ENCODE measurements at regions not wholly inside any gene's neighbourhood (a gene's known extent, or its start where the extent isn't known, plus 50 kb on each side); places are given as distances from the start of the nearest gene placed in this dataset.

GRCh38 chr22:48690583-48691317 lies 1136.9 kb downstream of the BRD1 start:
- intact Hi-C loops (cut with DNase I), result no loop called here
- DNase-seq (ENCODE audit: missing footprints) (peak; percentile 59), ATAC-seq (no peak)

GRCh38 chr22:48689206-48689605 lies 1138.5 kb downstream of the BRD1 start:
- intact Hi-C loops (cut with DNase I), result no loop called here
- ATAC-seq (no peak), DNase-seq (ENCODE audit: missing footprints) (no peak)

- ATAC-seq, result no peak
- DNase-seq (ENCODE audit: missing footprints), result peak; percentile 41
Measured at GRCh38 chr22:48688366-48688765, 1139.3 kb downstream of the BRD1 start.

GRCh38 chr22:48687606-48688005 lies 1140.1 kb downstream of the BRD1 start:
- no peak for ATAC-seq
- intact Hi-C loops (cut with DNase I), result no loop called here
- no peak for DNase-seq (ENCODE audit: missing footprints)

More at GRCh38 chr22:48688366-48688765, 1139.3 kb downstream of the BRD1 start:
- intact Hi-C loops (cut with DNase I), result no loop called here

GRCh38 chr22:48686694-48687302 lies 1140.9 kb downstream of the BRD1 start:
- no peak for ATAC-seq

GRCh38 chr22:48685767-48686166 lies 1141.9 kb downstream of the BRD1 start:
- no peak for DNase-seq (ENCODE audit: missing footprints)
- intact Hi-C loops (cut with DNase I), result no loop called here
- no peak for ATAC-seq

More at GRCh38 chr22:48686694-48687302, 1140.9 kb downstream of the BRD1 start:
- DNase-seq (ENCODE audit: missing footprints), result no peak
- intact Hi-C loops (cut with DNase I), result no loop called here

- intact Hi-C loops (cut with DNase I), result no loop called here
- ATAC-seq, result no peak
- peak; percentile 56 for DNase-seq (ENCODE audit: missing footprints)
Measured at GRCh38 chr22:48683640-48684039, 1144.0 kb downstream of the BRD1 start.

GRCh38 chr22:48682504-48682903 lies 1145.2 kb downstream of the BRD1 start:
- intact Hi-C loops (cut with DNase I), result no loop called here
- peak; percentile 46 for DNase-seq (ENCODE audit: missing footprints)
- ATAC-seq, result no peak

- DNase-seq (ENCODE audit: missing footprints) (no peak), ATAC-seq (no peak)
- intact Hi-C loops (cut with DNase I), result no loop called here
Measured at GRCh38 chr22:48680601-48681000, 1147.1 kb downstream of the BRD1 start.

- DNase-seq (ENCODE audit: missing footprints) (peak; percentile 64), ATAC-seq (no peak)
- intact Hi-C loops (cut with DNase I), result no loop called here
Measured at GRCh38 chr22:48679656-48680555, 1147.8 kb downstream of the BRD1 start.

- ATAC-seq (no peak), DNase-seq (ENCODE audit: missing footprints) (peak; percentile 45)
- intact Hi-C loops (cut with DNase I), result no loop called here
Measured at GRCh38 chr22:48678171-48679135, 1149.2 kb downstream of the BRD1 start.

- DNase-seq (ENCODE audit: missing footprints) (peak; percentile 42), ATAC-seq (no peak)
- intact Hi-C loops (cut with DNase I), result no loop called here
Measured at GRCh38 chr22:48677621-48678020, 1150.1 kb downstream of the BRD1 start.

- intact Hi-C loops (cut with DNase I), result no loop called here
- DNase-seq (ENCODE audit: missing footprints) (no peak), ATAC-seq (no peak)
Measured at GRCh38 chr22:48677168-48677520, 1150.5 kb downstream of the BRD1 start.

- DNase-seq (ENCODE audit: missing footprints) (peak; percentile 55), ATAC-seq (no peak)
- intact Hi-C loops (cut with DNase I), result no loop called here
Measured at GRCh38 chr22:48676266-48677167, 1151.2 kb downstream of the BRD1 start.

GRCh38 chr22:48675830-48676145 lies 1151.9 kb downstream of the BRD1 start:
- intact Hi-C loops (cut with DNase I), result no loop called here
- ATAC-seq, result no peak
- no peak for DNase-seq (ENCODE audit: missing footprints)

GRCh38 chr22:48675141-48675829 lies 1152.4 kb downstream of the BRD1 start:
- ATAC-seq (no peak), DNase-seq (ENCODE audit: missing footprints) (peak; percentile 33)
- intact Hi-C loops (cut with DNase I), result no loop called here

- no peak for ATAC-seq
- intact Hi-C loops (cut with DNase I), result no loop called here
- peak; percentile 41 for DNase-seq (ENCODE audit: missing footprints)
Measured at GRCh38 chr22:48673806-48674500, 1153.7 kb downstream of the BRD1 start.

Measured in Right ventricle myocardium inferior (tissue), 1 donor.